ENCODE measurements at regions not wholly inside any gene's neighbourhood (a gene's known extent, or its start where the extent isn't known, plus 50 kb on each side); places are given as distances from the start of the nearest gene placed in this dataset.
"Not testable (repeated sequence)": the region's sequence is repeated elsewhere in the genome, so short reads cannot be mapped to it uniquely, and the experiment has no call there.

GRCh38 chrX:13380211-13380610 is 60.4 kb upstream of the ATXN3L start:
- H3K9me3 Mint-ChIP-seq: peaks cover 6% of the 10 kb centered on the region
- H3K4me1 Mint-ChIP-seq: peaks cover 27% of the 10 kb centered on the region
- DNase-seq (ENCODE audit: low read depth, low spot score): no peak
- peak overlapping the region; percentile 27 for H3K27ac Mint-ChIP-seq (ENCODE audit: unreplicated experiment)
- no peaks in the 10 kb centered on the region for H3K27me3 Mint-ChIP-seq (ENCODE audit: low read depth)
- H3K36me3 Mint-ChIP-seq (ENCODE audit: low read depth): no peaks in the 10 kb centered on the region
- no peak for TF ChIP-seq CTCF (conservative IDR thresholded peaks at IDR 0.05)
- H3K4me3 Mint-ChIP-seq: no peak overlapping the region

GRCh38 chrX:13378562-13379518 is 59.0 kb upstream of the ATXN3L start:
- H3K4me3 Mint-ChIP-seq; H3K27ac Mint-ChIP-seq (ENCODE audit: unreplicated experiment); H3K36me3 Mint-ChIP-seq (ENCODE audit: low read depth); H3K9me3 Mint-ChIP-seq; H3K27me3 Mint-ChIP-seq (ENCODE audit: low read depth); DNase-seq (ENCODE audit: low read depth, low spot score): not testable (repeated sequence)
- H3K4me1 Mint-ChIP-seq: peaks cover 24% of the 10 kb centered on the region

GRCh38 chrX:13377550-13377934 is 57.7 kb upstream of the ATXN3L start:
- no peak for TF ChIP-seq CTCF (conservative IDR thresholded peaks at IDR 0.05)
- Mint-ChIP-seq H3K4me1 (peaks cover 11% of the 10 kb centered on the region), H3K9me3 (peaks cover 6% of the 10 kb centered on the region), H3K4me3 (no peak overlapping the region), H3K27ac (ENCODE audit: unreplicated experiment) (no peak overlapping the region), H3K36me3 (ENCODE audit: low read depth) (no peaks in the 10 kb centered on the region), H3K27me3 (ENCODE audit: low read depth) (no peaks in the 10 kb centered on the region)
- no peak for DNase-seq (ENCODE audit: low read depth, low spot score)

- DNase-seq (ENCODE audit: low read depth, low spot score): no peak
- Mint-ChIP-seq H3K27me3 (ENCODE audit: low read depth) (no peaks in the 10 kb centered on the region), H3K27ac (ENCODE audit: unreplicated experiment) (no peak overlapping the region), H3K9me3 (peaks cover 6% of the 10 kb centered on the region), H3K36me3 (ENCODE audit: low read depth) (no peaks in the 10 kb centered on the region), H3K4me3 (no peak overlapping the region), H3K4me1 (peaks cover 6% of the 10 kb centered on the region)
- TF ChIP-seq CTCF (conservative IDR thresholded peaks at IDR 0.05): no peak
Observed at GRCh38 chrX:13376857-13377549, 57.1 kb upstream of the ATXN3L start.

GRCh38 chrX:13375596-13375995 is 55.7 kb upstream of the ATXN3L start:
- not testable (repeated sequence) for DNase-seq (ENCODE audit: low read depth, low spot score); H3K36me3 Mint-ChIP-seq (ENCODE audit: low read depth); H3K4me3 Mint-ChIP-seq; H3K27ac Mint-ChIP-seq (ENCODE audit: unreplicated experiment); H3K27me3 Mint-ChIP-seq (ENCODE audit: low read depth)
- peaks cover 13% of the 10 kb centered on the region for H3K9me3 Mint-ChIP-seq
- H3K4me1 Mint-ChIP-seq: peaks cover 16% of the 10 kb centered on the region

- H3K9me3 Mint-ChIP-seq: peaks cover 10% of the 10 kb centered on the region
- H3K36me3 Mint-ChIP-seq (ENCODE audit: low read depth): peaks cover under 1% of the 10 kb centered on the region
- no peaks in the 10 kb centered on the region for H3K27me3 Mint-ChIP-seq (ENCODE audit: low read depth)
- no peak for DNase-seq (ENCODE audit: low read depth, low spot score)
- no peak for TF ChIP-seq CTCF (conservative IDR thresholded peaks at IDR 0.05)
- H3K4me3 Mint-ChIP-seq: no peak overlapping the region
- peaks cover 25% of the 10 kb centered on the region for H3K4me1 Mint-ChIP-seq
- H3K27ac Mint-ChIP-seq (ENCODE audit: unreplicated experiment): no peak overlapping the region
Observed at GRCh38 chrX:13374364-13374763, 54.5 kb upstream of the ATXN3L start.

Measured in neural crest cell (in vitro differentiated cells).